HG03175 (cell line): ENCODE measurements at regions not wholly inside any gene's neighbourhood (a gene's known extent, or its start where the extent isn't known, plus 50 kb on each side); places are given as distances from the start of the nearest gene placed in this dataset.

Experiments used
- ATAC-seq: cut with Tn5 transposase; IDR thresholded peaks from one replicate; pipeline ENCODE4 v1.9.1; 2021; ENCODE audit warnings: mild to moderate bottlenecking, moderate library complexity; ENCODE audit not compliant: unreplicated experiment

DNA sequence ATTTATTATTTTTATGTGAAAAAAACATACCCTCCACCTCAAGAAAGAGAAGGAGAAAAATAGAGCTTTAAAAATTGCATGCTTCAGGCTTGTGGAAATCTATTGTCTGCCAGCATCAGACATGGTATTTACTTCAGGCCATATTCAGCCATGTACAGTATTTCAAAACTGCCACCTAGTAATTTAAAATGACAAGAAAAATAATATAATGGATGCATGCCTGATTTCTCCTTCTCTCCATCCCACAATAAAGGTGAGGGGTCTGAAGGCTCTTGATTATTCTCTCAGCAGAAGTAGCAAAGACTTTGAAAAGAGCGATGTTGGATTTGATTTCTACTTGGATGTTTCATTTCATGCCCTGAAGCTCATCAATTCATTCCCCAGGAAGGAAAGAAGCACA is 250.7 kb downstream of the TBC1D4 start:
- ATAC-seq = no peak

- ATAC-seq = no peak
These were observed 255.1 kb downstream of the TBC1D4 start for GRCh38 chr13:75226733-75227435.

DNA sequence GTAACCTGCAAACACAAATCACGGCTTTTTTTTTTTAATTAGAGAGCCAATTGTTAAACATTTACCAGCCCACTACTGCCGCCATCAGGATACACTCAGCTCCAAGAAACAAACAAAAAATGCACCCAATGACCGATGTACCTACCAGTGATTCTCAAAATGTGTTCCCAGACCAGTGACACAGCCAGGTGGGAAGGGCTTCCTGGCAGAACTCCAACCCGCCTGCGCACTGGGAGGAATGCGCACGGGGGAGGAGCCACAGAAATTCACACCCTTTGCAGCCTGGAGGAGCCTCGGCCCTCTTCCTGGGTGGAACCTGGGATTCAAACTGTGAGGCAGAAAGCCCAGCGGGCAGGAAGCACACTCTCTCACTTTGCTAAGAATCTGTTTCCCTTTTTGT is 255.9 kb downstream of the TBC1D4 start:
- ATAC-seq = no peak

GRCh38 chr13:75225288-75226032 is 256.5 kb downstream of the TBC1D4 start:
- no peak for ATAC-seq

GRCh38 chr13:75224053-75224742 is 257.8 kb downstream of the TBC1D4 start:
- ATAC-seq = no peak

- ATAC-seq = no peak
These were observed 259.9 kb downstream of the TBC1D4 start for GRCh38 chr13:75222031-75222430.

DNA sequence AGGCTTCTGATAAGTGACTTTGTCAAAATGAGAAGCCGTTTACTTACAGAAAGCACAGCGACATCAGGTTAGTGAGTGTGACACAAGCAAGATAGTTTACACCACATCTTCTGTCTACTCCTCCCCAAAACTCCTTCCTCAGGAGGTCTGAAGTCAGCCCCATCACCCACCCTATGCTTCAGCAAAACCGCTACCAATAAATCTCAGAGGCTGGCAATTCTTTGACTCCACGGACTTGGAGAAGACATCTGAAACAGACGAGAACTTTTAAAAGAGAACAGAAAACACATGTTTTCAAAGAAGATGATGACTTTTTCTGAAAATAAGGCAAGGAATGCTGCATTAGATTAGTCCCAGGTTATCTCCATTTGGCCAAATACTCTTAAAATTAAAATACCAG is 261.1 kb downstream of the TBC1D4 start:
- ATAC-seq = no peak

- peak; percentile 4 for ATAC-seq
These were observed 261.8 kb downstream of the TBC1D4 start for GRCh38 chr13:75220238-75220542.

DNA sequence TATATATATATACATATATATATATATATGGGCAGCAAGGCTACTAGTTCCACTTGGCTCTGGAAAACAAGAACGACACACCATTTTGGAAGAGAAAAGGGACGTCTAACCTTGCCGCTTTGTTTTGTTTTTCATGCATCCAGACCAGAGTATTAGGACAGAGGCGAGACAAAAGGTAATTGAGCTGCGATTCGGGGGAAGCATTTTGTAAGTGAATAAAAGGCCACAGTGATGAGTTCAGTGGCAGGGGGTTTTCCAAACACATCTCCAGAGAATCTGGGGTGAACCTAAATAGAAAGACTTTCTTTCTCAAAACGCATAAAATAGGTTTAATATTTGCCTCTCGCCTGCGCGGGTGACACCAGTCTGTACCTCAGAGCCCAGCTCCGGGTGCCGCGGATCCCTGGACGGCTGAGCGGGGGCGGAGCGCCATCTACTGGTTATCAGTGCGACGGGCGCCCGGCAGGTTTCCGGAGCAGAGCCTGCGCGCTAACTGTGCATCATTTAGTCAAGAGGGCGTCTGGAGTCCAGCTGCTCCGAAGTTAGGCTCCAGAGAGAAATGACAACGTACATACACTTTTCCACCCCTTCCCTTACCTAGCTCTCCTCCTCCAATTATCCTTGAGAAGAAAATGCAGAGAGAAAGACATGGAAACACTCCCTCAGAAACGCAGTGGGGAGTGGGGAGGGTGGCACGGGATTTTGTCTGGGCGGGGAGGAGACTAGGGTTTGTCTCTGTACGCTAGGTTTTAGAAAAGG is 262.3 kb downstream of the TBC1D4 start:
- ATAC-seq = peak; percentile 97

GRCh38 chr13:75217949-75218348 is 264.0 kb downstream of the TBC1D4 start:
- no peak for ATAC-seq

GRCh38 chr13:75216038-75216437 is 265.9 kb downstream of the TBC1D4 start:
- ATAC-seq = no peak

DNA sequence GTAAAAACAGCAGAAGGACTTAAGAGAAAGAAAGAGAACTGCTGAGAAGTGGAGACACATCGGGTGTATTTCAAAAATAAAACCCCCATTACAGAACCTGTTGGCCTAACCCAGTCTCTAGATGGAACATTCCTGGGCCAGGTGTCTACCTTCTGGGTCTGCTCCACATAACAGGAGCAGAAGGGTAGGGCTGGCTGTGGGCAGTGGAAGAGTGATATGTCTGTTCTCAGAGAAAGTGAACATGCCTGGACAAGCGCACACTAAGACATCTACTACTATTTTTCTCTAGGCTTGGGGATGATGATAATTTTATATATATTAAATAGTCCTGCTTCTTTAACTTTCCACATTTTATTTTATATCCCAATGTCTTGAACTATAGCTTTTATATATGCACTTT is 267.1 kb downstream of the TBC1D4 start:
- no peak for ATAC-seq

- no peak for ATAC-seq
These were observed 279.0 kb downstream of the TBC1D4 start for GRCh38 chr13:75202981-75203380.

DNA sequence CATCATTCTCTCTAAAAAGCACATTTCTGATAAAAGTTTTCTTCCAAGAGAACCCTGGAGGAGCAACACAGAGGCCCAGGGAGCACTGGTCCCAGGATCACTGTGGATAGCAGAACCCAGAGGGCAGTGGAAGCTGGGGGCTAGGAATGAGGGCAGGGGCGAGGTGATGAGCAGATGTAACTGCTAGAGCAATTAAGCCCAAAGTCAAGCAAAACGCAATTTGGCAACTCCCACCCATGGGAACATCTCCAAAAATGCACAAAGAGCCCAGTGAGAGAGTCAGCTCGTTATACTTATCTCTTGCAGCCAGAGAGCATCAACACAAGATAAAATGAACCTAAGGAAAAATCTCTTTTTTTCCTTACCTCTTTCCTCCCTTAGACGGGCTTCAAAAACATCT is 284.2 kb downstream of the TBC1D4 start:
- ATAC-seq = no peak

GRCh38 chr13:75196147-75196837 is 285.7 kb downstream of the TBC1D4 start:
- ATAC-seq = no peak

GRCh38 chr13:75195495-75196146 is 286.3 kb downstream of the TBC1D4 start:
- no peak for ATAC-seq

GRCh38 chr13:75194717-75195462 is 287.1 kb downstream of the TBC1D4 start:
- ATAC-seq = no peak

GRCh38 chr13:75186379-75186778 is 295.6 kb downstream of the TBC1D4 start:
- no peak for ATAC-seq

DNA sequence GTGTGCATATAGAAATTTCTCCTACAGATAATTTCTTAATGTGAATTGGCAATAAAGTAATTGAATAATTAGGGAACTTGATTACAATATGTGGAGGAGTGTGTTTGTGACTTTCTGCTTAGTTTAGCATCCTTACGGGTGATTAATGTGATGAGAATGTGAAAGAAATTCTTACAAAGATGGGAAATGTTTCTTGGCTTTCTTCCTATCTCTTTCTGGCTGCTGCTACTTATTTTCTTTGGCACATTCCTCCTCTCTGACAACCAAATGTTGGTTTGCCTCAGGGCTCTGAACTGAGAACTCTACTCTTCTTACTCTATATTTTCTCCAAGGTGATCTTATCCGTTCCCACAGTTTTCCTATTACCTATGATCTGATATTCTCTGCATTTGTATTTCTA is 300.1 kb downstream of the TBC1D4 start:
- ATAC-seq = no peak
